Stimulated activated CD4-positive, alpha-beta T cell treated with anti-CD3 and anti-CD28 coated beads, Interleukin-12 subunit alpha, Interleukin-12 subunit beta, amount 100 ng/mL, for 24 hours (primary cell): ENCODE measurements at regions not wholly inside any gene's neighbourhood (a gene's known extent, or its start where the extent isn't known, plus 50 kb on each side); places are given as distances from the start of the nearest gene placed in this dataset.

Source experiments
- DNase-seq, 2 experiments: peaks; one replicate each; pipeline ENCODE4 v3.0.0-alpha.2; 2020; ENCODE audit warnings: low read depth in 2 of 2

- no peak for DNase-seq
These were observed 1341.5 kb upstream of the ACVR2A start for GRCh38 chr2:146503366-146503765.

- DNase-seq: no peak
These were observed 1348.6 kb upstream of the ACVR2A start for GRCh38 chr2:146496248-146496647.

GRCh38 chr2:146489386-146489785, 1355.4 kb upstream of the ACVR2A start:
- DNase-seq: no peak

- no peak for DNase-seq
These were observed 1363.2 kb upstream of the ACVR2A start for GRCh38 chr2:146481629-146482028.

GRCh38 chr2:146477383-146477782, 1367.4 kb upstream of the ACVR2A start:
- DNase-seq: no peak

GRCh38 chr2:146468578-146468977, 1376.3 kb upstream of the ACVR2A start:
- DNase-seq: no peak

GRCh38 chr2:146467425-146467824, 1377.4 kb upstream of the ACVR2A start:
- no peak for DNase-seq

- DNase-seq: no peak
These were observed 1379.4 kb upstream of the ACVR2A start for GRCh38 chr2:146465460-146465859.

- no peak for DNase-seq
These were observed 1383.8 kb upstream of the ACVR2A start for GRCh38 chr2:146461068-146461467.

GRCh38 chr2:146458585-146458984, 1386.2 kb upstream of the ACVR2A start:
- DNase-seq: no peak

- DNase-seq: no peak
These were observed 1387.6 kb upstream of the ACVR2A start for GRCh38 chr2:146457221-146457620.

GRCh38 chr2:146455325-146455724, 1389.5 kb upstream of the ACVR2A start:
- DNase-seq: no peak

GRCh38 chr2:146451972-146452371, 1392.9 kb upstream of the ACVR2A start:
- no peak for DNase-seq

- no peak for DNase-seq
These were observed 1394.7 kb upstream of the ACVR2A start for GRCh38 chr2:146450131-146450530.

- DNase-seq: no peak
These were observed 1399.8 kb upstream of the ACVR2A start for GRCh38 chr2:146444987-146445386.

GRCh38 chr2:146444085-146444484, 1400.7 kb upstream of the ACVR2A start:
- no peak for DNase-seq

- DNase-seq: no peak
These were observed 1406.6 kb upstream of the ACVR2A start for GRCh38 chr2:146438246-146438645.

- no peak for DNase-seq
These were observed 1407.1 kb upstream of the ACVR2A start for GRCh38 chr2:146437712-146438111.

- DNase-seq: no peak
These were observed 1411.5 kb upstream of the ACVR2A start for GRCh38 chr2:146433116-146433875.

GRCh38 chr2:146429366-146429765, 1415.5 kb upstream of the ACVR2A start:
- DNase-seq: no peak

- no peak for DNase-seq
These were observed 1426.9 kb upstream of the ACVR2A start for GRCh38 chr2:146417942-146418341.

GRCh38 chr2:146415291-146415690, 1429.5 kb upstream of the ACVR2A start:
- no peak for DNase-seq

- DNase-seq: no peak
These were observed 1430.4 kb upstream of the ACVR2A start for GRCh38 chr2:146414456-146414855.

GRCh38 chr2:146413086-146413610, 1431.7 kb upstream of the ACVR2A start:
- no peak for DNase-seq
